Activated B cell treated with CpG ODN at 0.5 μM for 24 hours (primary cell): ENCODE measurements at regions not wholly inside any gene's neighbourhood (a gene's known extent, or its start where the extent isn't known, plus 50 kb on each side); places are given as distances from the start of the nearest gene placed in this dataset.

Experiments
- ATAC-seq: fragments of 200-7000 bp; cut with Tn5 transposase; one replicate; pipeline ENCODE4 v1.10.0; 2021; ENCODE audit warnings: low read depth, mild to moderate bottlenecking, moderate library complexity
- CTCF ChIA-PET: fragments of 350-600 bp; sonication (Branson Sonifier 250); formaldehyde crosslinking; loops from one replicate; lab custom pipeline; 2021; ENCODE audit warnings: antibody characterized with exemption; lab: Charles Lee
- POLR2A ChIA-PET: fragments of 350-600 bp; sonication (Branson Sonifier 250); formaldehyde crosslinking; loops from one replicate; lab custom pipeline; 2021; ENCODE audit warnings: antibody characterized with exemption; lab: Charles Lee
- DNase-seq: peaks from one replicate; pipeline ENCODE4 v3.0.0; 2022
- H3K27ac Mint-ChIP-seq: one replicate; pipeline ENCODE4 v1.8.0; 2020; ENCODE audit warnings: mixed read lengths
- H3K27me3 Mint-ChIP-seq: one replicate; pipeline ENCODE4 v1.8.0; 2021; ENCODE audit warnings: mixed read lengths
- H3K36me3 Mint-ChIP-seq: one replicate; pipeline ENCODE4 v1.8.0; 2021; ENCODE audit warnings: low read depth, mixed read lengths
- H3K4me1 Mint-ChIP-seq: one replicate; pipeline ENCODE4 v1.8.0; 2021; ENCODE audit warnings: mixed read lengths
- H3K4me3 Mint-ChIP-seq: one replicate; pipeline ENCODE4 v1.8.0; 2020; ENCODE audit warnings: mild to moderate bottlenecking, mixed read lengths
- H3K9me3 Mint-ChIP-seq: one replicate; pipeline ENCODE4 v1.8.0; 2020; ENCODE audit warnings: mixed read lengths
- intact Hi-C: fragments of 100-400 bp; cut with micrococcal nuclease; formaldehyde crosslinking; loops from one replicate; pipeline ENCODE4 v1.15.1; 2024
- TF ChIP-seq, protein P1 (sequence below): fragments of 200-600 bp; IDR thresholded peaks from one replicate; pipeline ENCODE4 v1.8.0; 2022; ENCODE audit warnings: antibody characterized with exemption, mild to moderate bottlenecking

DNA sequence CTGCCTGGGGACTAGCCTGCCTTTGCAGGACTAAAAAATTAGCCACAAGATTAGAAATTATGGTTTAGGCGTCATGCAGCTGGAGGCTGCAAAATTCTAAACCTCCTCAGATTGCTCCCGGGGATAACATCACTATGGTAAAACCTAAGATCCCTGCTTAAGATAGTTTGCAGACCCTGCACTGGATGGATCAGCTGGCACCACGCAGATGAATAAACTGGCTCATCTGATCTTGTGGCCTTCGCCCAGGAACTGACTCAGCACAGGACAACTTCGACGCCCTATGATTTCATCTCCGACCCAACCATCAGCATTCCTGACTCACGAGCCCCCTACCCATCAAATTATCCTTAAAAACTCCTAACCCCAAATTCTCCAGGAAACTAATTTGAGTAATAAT lies 482.4 kb downstream of the SPRY1 start:
- POLR2A ChIA-PET = no interaction called here

DNA sequence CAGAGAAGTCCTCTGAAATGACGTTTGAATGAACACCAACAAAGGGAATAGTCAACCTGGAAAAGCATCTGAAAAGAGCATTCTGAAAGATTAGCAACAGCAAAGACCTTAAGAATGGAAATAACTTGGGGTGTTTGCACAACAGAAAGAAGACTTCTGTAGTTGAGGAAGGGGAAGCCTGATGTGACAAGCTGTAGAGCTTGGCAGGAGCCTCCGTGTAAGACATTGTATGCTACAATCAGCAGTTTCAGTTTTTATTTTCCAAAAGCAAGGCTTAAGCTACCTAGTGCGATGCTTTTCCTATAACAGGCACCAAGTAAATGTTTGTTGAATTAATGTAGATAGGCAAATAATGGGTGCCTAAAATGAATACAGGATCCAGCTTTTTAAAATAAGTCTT lies 484.0 kb downstream of the SPRY1 start:
- TF ChIP-seq, protein P1, sequence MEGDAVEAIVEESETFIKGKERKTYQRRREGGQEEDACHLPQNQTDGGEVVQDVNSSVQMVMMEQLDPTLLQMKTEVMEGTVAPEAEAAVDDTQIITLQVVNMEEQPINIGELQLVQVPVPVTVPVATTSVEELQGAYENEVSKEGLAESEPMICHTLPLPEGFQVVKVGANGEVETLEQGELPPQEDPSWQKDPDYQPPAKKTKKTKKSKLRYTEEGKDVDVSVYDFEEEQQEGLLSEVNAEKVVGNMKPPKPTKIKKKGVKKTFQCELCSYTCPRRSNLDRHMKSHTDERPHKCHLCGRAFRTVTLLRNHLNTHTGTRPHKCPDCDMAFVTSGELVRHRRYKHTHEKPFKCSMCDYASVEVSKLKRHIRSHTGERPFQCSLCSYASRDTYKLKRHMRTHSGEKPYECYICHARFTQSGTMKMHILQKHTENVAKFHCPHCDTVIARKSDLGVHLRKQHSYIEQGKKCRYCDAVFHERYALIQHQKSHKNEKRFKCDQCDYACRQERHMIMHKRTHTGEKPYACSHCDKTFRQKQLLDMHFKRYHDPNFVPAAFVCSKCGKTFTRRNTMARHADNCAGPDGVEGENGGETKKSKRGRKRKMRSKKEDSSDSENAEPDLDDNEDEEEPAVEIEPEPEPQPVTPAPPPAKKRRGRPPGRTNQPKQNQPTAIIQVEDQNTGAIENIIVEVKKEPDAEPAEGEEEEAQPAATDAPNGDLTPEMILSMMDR = no peak
- Mint-ChIP-seq H3K27ac (no peak overlapping the region), H3K36me3 (no peaks in the 10 kb centered on the region), H3K9me3 (no peaks in the 10 kb centered on the region), H3K4me1 (no peaks in the 10 kb centered on the region), H3K4me3 (no peak overlapping the region), H3K27me3 (no peaks in the 10 kb centered on the region)
- intact Hi-C loops = no loop called here
- POLR2A ChIA-PET = no interaction called here
- ATAC-seq (no peak), DNase-seq (no peak)
- CTCF ChIA-PET = no interaction called here

More for the DNA sequence above, 482.4 kb downstream of the SPRY1 start:
- Mint-ChIP-seq H3K27ac (no peak overlapping the region), H3K4me1 (no peaks in the 10 kb centered on the region), H3K9me3 (no peaks in the 10 kb centered on the region), H3K4me3 (no peak overlapping the region), H3K36me3 (no peaks in the 10 kb centered on the region), H3K27me3 (no peaks in the 10 kb centered on the region)
- DNase-seq (no peak), ATAC-seq (no peak)
- CTCF ChIA-PET = no interaction called here
- intact Hi-C loops = no loop called here
- TF ChIP-seq, protein P1 = no peak

DNA sequence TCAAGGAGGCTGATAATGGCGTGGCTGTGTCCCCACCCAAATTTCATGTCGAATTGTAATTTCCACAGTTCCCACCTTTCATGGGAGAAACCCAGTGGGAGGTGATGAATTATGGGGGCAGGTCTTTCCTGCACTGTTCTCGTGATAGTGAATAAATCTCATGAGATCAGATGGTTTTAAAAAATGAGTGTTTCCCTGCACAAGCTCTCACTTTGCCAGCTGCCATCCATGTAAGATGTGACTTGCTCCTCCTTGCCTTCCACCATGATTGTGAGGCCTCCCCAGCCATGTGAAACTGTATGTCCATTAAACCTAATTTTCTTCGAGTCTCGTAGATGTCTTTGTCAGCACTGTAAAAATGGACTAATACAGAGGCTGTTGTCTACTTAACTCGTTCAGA lies 488.3 kb downstream of the SPRY1 start:
- Mint-ChIP-seq H3K9me3 (no peaks in the 10 kb centered on the region), H3K4me1 (no peaks in the 10 kb centered on the region), H3K27ac (no peak overlapping the region), H3K4me3 (no peak overlapping the region), H3K36me3 (no peaks in the 10 kb centered on the region), H3K27me3 (no peaks in the 10 kb centered on the region)
- intact Hi-C loops = no loop called here
- DNase-seq (no peak), ATAC-seq (no peak)
- TF ChIP-seq, protein P1 = no peak
- POLR2A ChIA-PET = no interaction called here
- CTCF ChIA-PET = no interaction called here

DNA sequence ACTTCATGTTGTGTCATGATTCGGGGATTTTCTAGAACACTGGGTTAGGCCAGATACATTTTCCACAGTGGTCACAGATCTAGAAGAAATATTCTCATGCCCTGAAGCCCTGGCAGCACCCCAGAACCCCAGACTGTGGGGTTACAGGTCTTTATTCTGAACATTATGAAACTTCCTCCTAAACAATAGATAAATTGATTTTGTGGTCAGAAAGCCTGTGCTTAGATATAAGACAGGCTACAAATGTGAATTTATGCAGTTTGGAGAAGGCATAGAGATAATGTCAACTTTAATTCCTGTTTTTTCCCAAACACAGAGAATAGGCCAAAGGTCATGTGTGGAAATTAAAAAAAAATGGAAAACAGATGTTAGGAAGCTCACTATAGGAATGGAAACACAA lies 492.9 kb downstream of the SPRY1 start:
- Mint-ChIP-seq H3K4me3 (no peak overlapping the region), H3K27me3 (no peaks in the 10 kb centered on the region), H3K36me3 (no peaks in the 10 kb centered on the region), H3K27ac (no peak overlapping the region), H3K9me3 (no peaks in the 10 kb centered on the region), H3K4me1 (no peaks in the 10 kb centered on the region)
- ATAC-seq (no peak), DNase-seq (no peak)
- TF ChIP-seq, protein P1 = no peak
- POLR2A ChIA-PET = no interaction called here
- intact Hi-C loops = no loop called here
- CTCF ChIA-PET = no interaction called here

DNA sequence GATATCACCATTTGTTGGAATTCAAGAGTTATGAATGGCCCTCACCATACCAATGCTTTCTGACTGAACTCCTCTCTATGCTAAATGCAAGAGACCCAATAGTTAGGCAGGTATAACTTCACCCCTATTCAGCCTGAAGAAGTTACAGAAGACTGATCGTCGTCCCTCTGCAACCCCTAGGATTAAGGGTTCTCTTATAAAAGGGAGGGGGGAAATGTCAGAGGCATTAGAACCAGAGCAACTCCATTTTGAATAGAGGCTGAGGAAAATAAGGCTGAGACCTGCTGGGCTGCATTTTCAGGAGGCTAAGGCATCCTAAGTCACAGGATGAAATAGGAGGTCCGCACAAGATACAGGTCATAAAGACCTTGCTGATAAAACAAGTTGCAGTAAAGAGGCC lies 494.3 kb downstream of the SPRY1 start:
- H3K4me3 Mint-ChIP-seq = no peak overlapping the region
- no peaks in the 10 kb centered on the region for H3K27me3 Mint-ChIP-seq
- no peaks in the 10 kb centered on the region for H3K9me3 Mint-ChIP-seq
- TF ChIP-seq, protein P1 = no peak
- ChIA-PET CTCF (no interaction called here), POLR2A (no interaction called here)
- DNase-seq (no peak), ATAC-seq (no peak)
- no peak overlapping the region for H3K27ac Mint-ChIP-seq
- intact Hi-C loops = no loop called here
- H3K36me3 Mint-ChIP-seq = no peaks in the 10 kb centered on the region
- no peaks in the 10 kb centered on the region for H3K4me1 Mint-ChIP-seq
